ENCODE measurements at regions not wholly inside any gene's neighbourhood (a gene's known extent, or its start where the extent isn't known, plus 50 kb on each side); places are given as distances from the start of the nearest gene placed in this dataset.
"Not testable (repeated sequence)": the region's sequence is repeated elsewhere in the genome, so short reads cannot be mapped to it uniquely, and the experiment has no call there.

DNA sequence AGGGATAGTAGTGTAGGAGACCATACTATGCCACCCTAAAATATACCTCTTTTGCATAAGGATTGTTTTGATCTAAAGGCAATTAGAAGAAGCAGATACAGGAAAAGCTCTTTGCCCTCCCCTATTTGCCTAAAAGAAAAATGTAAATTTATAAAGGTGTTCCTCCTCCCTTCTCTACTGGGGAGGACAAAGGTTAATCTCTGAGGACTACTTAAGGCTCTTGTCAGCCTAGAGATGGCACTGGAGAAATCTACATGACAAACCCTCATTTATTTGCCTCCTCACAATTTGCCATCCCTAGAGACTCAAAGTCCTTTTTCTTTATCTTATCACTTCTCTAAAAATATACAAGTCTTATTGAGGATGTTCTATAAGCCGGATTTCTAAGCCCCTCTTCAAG is 1021.8 kb downstream of the STPG2 start:
- Histone ChIP-seq H3K9me3 (no peaks in the 10 kb centered on the region), H3K4me1 (no peaks in the 10 kb centered on the region), H3K27me3 (no peaks in the 10 kb centered on the region), H3K4me3 (ENCODE audit: low read depth, low read length) (no peak overlapping the region), H3K36me3 (no peaks in the 10 kb centered on the region)
- TF ChIP-seq, protein P1, sequence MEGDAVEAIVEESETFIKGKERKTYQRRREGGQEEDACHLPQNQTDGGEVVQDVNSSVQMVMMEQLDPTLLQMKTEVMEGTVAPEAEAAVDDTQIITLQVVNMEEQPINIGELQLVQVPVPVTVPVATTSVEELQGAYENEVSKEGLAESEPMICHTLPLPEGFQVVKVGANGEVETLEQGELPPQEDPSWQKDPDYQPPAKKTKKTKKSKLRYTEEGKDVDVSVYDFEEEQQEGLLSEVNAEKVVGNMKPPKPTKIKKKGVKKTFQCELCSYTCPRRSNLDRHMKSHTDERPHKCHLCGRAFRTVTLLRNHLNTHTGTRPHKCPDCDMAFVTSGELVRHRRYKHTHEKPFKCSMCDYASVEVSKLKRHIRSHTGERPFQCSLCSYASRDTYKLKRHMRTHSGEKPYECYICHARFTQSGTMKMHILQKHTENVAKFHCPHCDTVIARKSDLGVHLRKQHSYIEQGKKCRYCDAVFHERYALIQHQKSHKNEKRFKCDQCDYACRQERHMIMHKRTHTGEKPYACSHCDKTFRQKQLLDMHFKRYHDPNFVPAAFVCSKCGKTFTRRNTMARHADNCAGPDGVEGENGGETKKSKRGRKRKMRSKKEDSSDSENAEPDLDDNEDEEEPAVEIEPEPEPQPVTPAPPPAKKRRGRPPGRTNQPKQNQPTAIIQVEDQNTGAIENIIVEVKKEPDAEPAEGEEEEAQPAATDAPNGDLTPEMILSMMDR (IDR thresholded peaks at IDR 0.05; ENCODE audit: low read depth, low read length): no peak
- DNase-seq: no peak

GRCh38 chr4:97123573-97123972 is 1019.7 kb downstream of the STPG2 start:
- Histone ChIP-seq H3K4me1 (no peaks in the 10 kb centered on the region), H3K36me3 (no peaks in the 10 kb centered on the region), H3K4me3 (ENCODE audit: low read depth, low read length) (no peak overlapping the region), H3K9me3 (no peaks in the 10 kb centered on the region), H3K27me3 (no peaks in the 10 kb centered on the region)
- DNase-seq: no peak
- TF ChIP-seq, protein P1 (IDR thresholded peaks at IDR 0.05; ENCODE audit: low read depth, low read length): no peak

DNA sequence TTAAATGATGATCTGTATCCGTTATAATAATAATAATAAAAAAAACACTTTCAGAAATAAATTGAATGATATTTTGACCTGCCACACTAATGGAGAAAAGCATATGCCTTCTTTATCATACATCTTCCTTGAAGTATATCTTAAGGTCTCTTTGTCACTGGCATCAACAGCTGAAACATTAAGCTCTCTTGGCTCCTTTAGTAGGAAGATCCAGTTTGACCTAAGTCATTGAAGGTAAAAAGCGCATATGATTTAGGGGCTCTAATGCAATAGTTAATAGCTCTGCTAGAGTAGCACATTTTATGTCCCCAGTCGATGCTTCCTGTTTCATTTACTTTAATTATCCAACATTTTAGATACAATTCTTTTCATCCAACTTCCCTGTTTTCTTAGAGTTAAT is 1010.8 kb downstream of the STPG2 start:
- no peaks in the 10 kb centered on the region; the same call in 1 of the 2 replicates for H3K9me3 ChIP-seq
- TF ChIP-seq, protein P1 (IDR thresholded peaks at IDR 0.05; ENCODE audit: low read depth, low read length): no peak
- no peak for DNase-seq
- H3K4me1 ChIP-seq: no peaks in the 10 kb centered on the region
- H3K4me3 ChIP-seq (ENCODE audit: low read depth, low read length): no peak overlapping the region
- H3K36me3 ChIP-seq: no peaks in the 10 kb centered on the region
- no peaks in the 10 kb centered on the region for H3K27me3 ChIP-seq

DNA sequence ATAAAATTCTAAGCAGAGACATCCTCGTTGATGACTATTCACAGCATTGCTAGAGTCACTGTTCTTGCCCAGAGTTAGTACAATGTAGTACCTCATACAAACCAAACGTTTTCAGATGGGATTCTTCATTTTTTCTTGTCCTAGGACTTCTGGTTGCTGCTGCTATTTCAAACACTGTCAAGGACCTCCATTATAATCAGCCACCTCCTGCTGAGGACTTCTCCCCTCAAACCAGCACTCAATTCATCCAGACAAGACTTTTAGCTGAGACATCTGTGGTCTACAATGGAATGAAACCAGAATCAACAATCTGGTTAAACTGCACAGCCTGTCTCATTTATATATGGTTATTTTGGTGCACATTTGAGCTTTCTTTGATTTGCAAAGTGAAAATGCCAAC is 1008.8 kb downstream of the STPG2 start:
- no peak overlapping the region for H3K4me3 ChIP-seq (ENCODE audit: low read depth, low read length)
- TF ChIP-seq, protein P1 (IDR thresholded peaks at IDR 0.05; ENCODE audit: low read depth, low read length): no peak
- H3K36me3 ChIP-seq: no peaks in the 10 kb centered on the region
- no peaks in the 10 kb centered on the region for H3K4me1 ChIP-seq
- H3K27me3 ChIP-seq: no peaks in the 10 kb centered on the region
- no peak for DNase-seq
- H3K9me3 ChIP-seq: no peaks in the 10 kb centered on the region; the same call in 1 of the 2 replicates

GRCh38 chr4:97139791-97140190 is 1003.5 kb downstream of the STPG2 start:
- Histone ChIP-seq H3K27me3 (no peaks in the 10 kb centered on the region), H3K4me3 (ENCODE audit: low read depth, low read length) (no peak overlapping the region), H3K4me1 (peaks cover 24% of the 10 kb centered on the region), H3K9me3 (no peaks in the 10 kb centered on the region), H3K36me3 (no peaks in the 10 kb centered on the region)
- TF ChIP-seq, protein P1 (IDR thresholded peaks at IDR 0.05; ENCODE audit: low read depth, low read length): no peak
- DNase-seq: no peak

DNA sequence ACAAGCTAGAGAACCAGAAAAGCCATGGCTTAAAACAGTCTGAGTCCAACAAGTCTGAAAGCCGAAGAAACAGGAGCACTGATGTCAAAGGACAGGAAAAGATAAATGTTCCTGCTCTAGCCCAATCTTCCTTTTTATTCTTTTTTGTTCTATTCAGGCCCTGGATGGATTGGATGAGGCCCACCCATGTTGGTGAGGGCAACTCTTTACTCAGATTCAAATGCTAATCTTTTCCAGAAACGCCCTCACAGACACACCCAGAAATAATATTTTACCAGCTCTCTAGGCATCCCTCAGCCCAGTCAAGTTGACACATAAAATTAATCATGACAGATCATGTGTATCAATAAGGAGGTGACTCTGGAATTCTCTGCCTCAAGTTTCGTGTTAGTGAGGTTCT is 1002.7 kb downstream of the STPG2 start:
- no peak for DNase-seq
- TF ChIP-seq, protein P1 (IDR thresholded peaks at IDR 0.05; ENCODE audit: low read depth, low read length): no peak
- H3K4me1 ChIP-seq: peaks cover 25% of the 10 kb centered on the region
- H3K36me3 ChIP-seq: no peaks in the 10 kb centered on the region
- H3K9me3 ChIP-seq: no peaks in the 10 kb centered on the region
- H3K4me3 ChIP-seq (ENCODE audit: low read depth, low read length): no peak overlapping the region
- H3K27me3 ChIP-seq: no peaks in the 10 kb centered on the region

DNA sequence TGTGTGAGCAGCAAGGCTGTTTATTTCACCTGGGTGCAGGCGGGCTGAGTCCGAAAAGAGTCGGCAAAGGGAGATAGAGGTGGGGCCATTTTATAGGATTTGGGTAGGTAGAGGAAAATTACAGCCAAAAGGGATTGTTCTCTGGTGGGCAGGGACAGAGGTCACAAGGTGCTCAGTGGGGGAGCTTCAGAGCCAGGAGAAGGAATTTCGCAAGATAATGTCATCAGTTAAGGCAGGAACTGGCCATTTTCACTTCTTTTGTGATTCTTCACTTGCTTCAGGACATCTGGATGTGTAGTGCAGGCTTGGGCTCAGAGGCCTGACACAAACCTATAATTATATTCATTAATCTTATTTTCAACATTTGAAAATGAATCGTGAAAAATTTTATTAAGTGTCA is 1001.9 kb downstream of the STPG2 start:
- not testable (repeated sequence) for H3K4me3 ChIP-seq (ENCODE audit: low read depth, low read length); DNase-seq; H3K36me3 ChIP-seq; H3K9me3 ChIP-seq; H3K27me3 ChIP-seq
- peaks cover 32% of the 10 kb centered on the region for H3K4me1 ChIP-seq

Data from BE2C (cell line).